Left hindlimb (tissue), 1 donor: ENCODE measurements at regions not wholly inside any gene's neighbourhood (a gene's known extent, or its start where the extent isn't known, plus 50 kb on each side); places are given as distances from the start of the nearest gene placed in this dataset.
"Not testable (repeated sequence)": the region's sequence is repeated elsewhere in the genome, so short reads cannot be mapped to it uniquely, and the experiment has no call there.

Experiments used
- DNase-seq: peaks from one replicate; pipeline ENCODE4 v3.0.0-alpha.2; 2018

- no peak for DNase-seq
Observed at GRCh38 chr11:129702410-129703398, 112.9 kb upstream of the TMEM45B start.

DNA sequence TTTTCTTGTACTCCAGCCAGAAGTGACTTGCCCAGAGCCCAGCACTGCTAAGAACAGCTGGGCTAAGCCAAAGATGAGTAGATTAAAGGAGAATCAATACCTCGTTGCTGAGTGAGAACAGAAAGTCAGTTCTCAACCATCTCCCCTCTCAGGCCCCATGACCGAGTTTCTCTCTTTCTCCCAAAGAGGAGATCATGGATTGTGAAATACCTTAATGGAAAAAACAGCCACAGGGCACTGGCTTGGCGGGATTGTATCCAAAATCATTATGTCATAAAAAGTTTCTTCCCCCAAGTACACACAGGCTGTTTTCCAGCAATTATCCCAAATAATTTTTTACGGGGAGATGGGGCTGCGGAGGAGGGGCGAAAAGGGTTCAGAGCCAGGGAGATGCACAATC is 111.8 kb upstream of the TMEM45B start:
- no peak for DNase-seq

GRCh38 chr11:129704831-129705230 is 110.8 kb upstream of the TMEM45B start:
- no peak for DNase-seq

DNA sequence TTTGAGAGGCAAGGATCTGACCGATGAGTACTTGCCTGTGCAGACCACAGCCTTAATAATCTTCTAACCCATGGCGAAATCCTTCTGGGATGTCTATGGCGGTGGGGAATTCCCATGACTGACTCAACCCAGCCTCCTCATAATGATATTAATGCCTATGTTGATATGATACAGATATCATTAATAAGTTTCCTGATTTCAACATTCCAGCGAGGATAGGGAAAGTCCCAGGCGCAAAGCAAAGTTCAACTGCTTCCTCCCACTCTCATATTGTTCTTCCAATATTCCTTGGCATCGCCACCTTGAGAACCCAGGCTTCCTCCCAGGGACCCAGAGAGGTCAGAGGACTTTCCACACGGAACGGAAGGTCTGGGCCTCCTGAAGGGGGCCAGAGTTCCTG is 110.3 kb upstream of the TMEM45B start:
- no peak for DNase-seq

DNA sequence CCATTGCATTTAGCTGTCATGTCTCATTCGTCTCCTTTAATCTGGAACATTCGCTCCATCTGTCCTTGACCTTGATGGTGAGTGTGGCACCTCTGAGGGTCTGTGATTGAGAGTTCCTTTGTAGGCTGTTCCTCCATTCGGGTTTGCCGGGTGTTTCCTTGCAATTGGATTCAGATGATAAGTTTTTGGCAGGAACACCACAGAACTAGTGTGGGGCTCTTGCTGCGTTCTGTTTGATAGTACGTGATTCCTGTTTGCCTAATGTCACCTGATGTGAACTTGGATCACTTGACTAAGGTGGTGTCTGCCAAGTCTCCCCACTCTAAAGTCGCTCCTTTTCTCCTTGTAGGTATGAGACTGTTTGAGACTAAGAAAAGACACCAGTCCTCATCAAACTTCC is 109.7 kb upstream of the TMEM45B start:
- no peak for DNase-seq

- DNase-seq: no peak
Observed at GRCh38 chr11:129709801-129710398, 105.7 kb upstream of the TMEM45B start.

GRCh38 chr11:129710423-129710822 is 105.2 kb upstream of the TMEM45B start:
- DNase-seq: no peak

GRCh38 chr11:129711760-129712159 is 103.9 kb upstream of the TMEM45B start:
- DNase-seq: no peak

DNA sequence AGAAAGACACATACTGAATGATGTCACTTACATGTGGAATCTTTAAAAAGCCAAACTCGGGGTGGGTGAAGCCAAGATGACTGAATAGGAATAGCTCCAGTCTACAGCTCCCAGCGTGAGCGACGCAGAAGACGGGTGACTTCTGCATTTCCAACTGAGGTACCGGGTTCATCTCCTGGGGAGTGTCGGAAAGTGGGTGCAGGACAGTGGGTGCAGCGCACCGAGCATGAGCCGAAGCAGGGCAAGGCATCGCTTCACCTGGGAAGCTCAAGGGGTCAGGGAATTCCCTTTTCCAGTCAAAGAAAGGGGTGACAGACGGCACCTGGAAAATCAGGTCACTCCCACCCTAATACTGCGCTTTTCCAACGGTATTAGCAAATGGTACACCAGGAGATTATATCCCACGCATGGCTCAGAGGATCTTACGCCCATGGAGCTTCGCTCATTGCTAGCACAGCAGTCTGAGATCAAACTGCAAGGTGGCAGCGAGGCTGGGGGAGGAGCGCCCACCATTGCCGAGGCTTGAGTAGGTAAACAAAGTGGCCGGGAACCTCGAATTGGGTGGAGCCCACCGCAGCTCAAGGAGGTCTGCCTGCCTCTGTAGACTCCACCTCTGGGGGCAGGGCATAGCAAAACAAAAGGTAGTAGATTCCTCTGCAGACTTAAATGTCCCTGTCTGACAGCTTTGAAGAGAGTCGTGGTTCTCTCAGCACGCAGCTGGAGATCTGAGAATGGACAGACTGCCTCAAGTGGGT is 103.0 kb upstream of the TMEM45B start:
- DNase-seq: not testable (repeated sequence)

DNA sequence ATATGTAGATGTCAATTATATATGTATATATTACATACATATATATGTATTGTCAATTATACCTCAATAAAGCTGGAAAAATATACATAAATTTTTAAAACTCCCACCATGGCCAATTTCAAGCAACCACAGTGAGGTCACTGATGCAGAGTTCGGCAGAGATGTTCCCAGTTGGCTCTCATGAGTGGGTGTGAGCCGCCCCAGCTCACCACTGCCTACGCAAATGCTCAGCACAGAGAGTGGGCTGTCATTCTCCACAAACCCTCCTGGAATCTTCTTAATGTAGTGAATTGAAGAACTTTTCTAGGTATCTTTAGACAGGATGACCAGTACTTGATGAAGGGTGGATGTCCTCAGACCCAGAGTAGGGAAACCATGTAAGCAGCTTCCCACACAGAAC is 96.6 kb upstream of the TMEM45B start:
- no peak for DNase-seq

DNA sequence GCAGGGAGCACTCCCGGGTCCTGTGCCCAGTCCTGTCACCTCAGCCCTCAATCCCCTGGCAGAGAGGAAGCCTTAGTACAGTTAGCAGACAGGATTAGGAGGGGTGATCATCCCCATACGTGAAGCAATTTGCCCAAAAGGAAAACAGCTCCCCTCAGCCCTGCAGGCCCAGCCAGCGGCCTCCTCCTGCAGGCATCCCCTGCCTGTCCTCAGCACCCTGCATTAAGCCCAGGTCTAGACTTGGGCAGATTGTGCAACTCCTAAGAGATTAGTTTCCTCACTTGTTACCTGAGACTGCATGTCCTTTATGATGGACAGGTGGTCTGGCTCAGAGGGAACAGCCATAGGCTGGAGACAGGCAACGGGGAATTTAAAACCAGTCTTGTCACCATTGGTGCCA is 95.5 kb upstream of the TMEM45B start:
- DNase-seq: no peak

DNA sequence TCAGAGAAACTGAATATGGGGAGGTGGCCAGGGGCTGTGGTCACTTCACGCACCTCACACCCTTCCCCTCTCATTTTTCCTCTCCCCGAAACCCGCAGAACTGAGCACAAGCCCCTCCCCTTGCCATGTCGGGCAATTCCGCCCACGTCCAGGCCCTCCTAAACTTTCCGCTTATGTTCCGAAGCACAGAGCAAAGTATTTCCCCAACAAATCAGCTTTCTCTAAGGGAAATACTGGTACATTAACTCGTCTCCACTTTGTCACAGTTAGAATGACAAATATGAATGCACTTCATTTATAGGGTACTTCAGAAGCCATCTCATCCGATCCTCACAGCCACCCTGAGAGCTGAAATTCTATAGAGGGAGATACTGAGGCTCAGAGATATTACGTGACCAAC is 94.7 kb upstream of the TMEM45B start:
- no peak for DNase-seq

DNA sequence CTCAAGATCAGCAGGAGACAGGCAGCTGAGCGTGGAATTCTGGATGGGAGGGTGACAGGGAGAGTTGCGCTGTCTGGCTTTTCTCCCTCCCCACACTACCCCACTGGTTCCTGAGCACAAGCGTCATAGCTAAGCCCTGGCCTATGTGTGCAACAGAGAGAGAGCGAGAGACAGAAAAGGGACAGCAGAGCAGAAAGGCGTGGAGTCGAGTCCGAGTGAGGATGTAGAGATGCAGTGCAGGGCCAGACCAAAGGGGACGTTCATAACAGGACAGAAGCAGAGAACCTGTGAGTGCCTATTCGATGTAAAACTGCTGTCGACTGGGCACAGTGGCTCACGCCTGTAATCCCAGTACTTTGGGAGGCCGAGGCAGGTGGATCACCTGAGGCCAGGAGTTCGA is 94.0 kb upstream of the TMEM45B start:
- no peak for DNase-seq

- no peak for DNase-seq
Observed at GRCh38 chr11:129722529-129722928, 93.1 kb upstream of the TMEM45B start.

DNA sequence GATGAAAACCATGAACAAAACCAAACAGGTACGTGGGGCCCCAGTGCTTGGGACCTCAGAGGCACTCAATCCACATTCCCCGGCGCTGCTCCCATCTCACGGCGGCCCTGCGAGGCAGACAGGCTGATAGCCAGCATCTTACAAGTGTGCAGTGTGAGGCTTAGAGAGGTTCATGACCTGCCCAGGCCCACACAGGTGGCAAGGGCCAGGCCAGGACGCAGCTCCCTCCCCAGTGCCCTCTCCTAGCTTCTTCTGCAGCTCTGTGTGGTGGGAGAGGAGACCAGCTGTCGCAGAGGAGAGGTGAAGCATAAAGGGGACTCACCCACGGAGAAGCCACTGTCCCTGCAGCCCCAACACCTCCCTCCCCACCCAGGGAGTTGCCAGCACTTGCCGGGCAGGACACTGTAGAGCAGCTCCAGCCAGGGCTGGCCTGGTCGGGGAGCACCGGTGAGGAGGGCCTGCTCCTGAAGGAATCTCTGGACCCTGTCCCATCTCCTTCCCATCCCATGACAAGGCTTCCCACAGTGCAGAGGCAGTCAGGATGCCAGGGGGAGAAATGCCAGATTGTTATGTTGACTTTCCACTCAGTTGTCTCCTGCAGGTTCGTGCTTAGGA is 92.4 kb upstream of the TMEM45B start:
- DNase-seq: no peak

DNA sequence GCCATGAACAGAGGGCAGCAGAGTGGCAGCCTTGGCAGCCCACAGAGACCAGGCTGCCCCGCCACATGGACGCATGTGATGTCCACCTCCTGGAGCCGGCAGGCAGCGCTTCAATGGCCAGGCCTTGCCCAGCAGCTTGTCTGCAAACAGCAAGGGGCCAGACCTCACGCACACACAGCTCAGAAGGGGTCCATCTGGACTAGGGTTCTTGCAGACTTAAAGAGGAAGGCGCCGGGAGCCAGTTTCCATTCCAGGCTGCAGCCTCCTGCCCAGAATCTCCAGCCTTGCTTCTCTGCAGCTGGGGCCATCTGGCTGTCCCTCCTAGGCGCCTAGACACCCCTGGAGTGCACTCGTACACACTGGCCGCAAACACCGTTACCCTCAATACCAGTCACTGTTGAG is 91.9 kb upstream of the TMEM45B start:
- DNase-seq: no peak

GRCh38 chr11:129724866-129725265 is 90.8 kb upstream of the TMEM45B start:
- no peak for DNase-seq

DNA sequence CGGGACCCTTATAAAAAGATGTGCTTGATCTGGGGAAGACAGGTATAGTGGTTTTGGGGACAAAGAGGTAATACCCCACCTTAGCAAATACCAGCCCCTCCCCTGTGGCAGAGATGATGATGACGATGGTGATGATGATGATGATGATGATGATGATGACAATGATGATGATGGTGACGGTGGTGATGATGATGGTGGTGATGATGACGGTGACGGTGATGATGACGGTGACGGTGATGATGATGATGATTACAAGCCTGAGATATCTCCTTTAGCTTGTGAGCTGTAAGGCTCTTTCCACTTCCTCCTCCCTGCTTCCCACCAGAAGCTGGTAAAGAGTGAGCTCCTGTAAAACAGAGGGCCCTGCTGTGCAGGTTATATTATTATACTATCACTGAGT is 89.5 kb upstream of the TMEM45B start:
- no peak for DNase-seq

- no peak for DNase-seq
Observed at GRCh38 chr11:129728581-129728980, 87.1 kb upstream of the TMEM45B start.

DNA sequence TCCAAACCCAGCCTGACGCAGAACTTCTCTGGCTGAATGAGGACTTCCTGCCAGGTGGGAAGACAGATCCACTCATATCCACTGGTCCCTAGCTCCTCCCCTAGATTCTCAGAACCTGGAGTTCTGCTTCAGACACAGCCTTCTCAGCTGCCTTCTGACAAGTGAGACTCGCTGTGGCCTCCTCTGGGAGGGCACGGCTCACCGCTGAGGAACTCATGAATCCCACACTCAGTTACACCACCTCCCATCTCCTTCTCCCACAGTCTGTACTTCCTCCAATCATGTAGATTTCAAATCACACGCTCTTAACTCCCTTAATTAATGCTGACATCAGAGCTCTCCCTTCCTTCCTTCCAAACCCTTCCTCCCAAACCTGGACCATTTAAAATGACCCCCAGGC is 86.4 kb upstream of the TMEM45B start:
- DNase-seq: no peak

- no peak for DNase-seq
Observed at GRCh38 chr11:129729823-129730222, 85.8 kb upstream of the TMEM45B start.

GRCh38 chr11:129731316-129731715 is 84.3 kb upstream of the TMEM45B start:
- DNase-seq: no peak

GRCh38 chr11:129732941-129733340 is 82.7 kb upstream of the TMEM45B start:
- DNase-seq: no peak
